GM12864 (cell line): ENCODE measurements at regions not wholly inside any gene's neighbourhood (a gene's known extent, or its start where the extent isn't known, plus 50 kb on each side); places are given as distances from the start of the nearest gene placed in this dataset.
A peak's percentile ranks its signal among the peaks of the same experiment; 100 is the strongest.
"Not testable (repeated sequence)": the region's sequence is repeated elsewhere in the genome, so short reads cannot be mapped to it uniquely, and the experiment has no call there.

Experiments used
- DNase-seq: peaks from one replicate; pipeline ENCODE4 v3.0.0-alpha.2; 2011; ENCODE audit warnings: low read depth
- H3K4me3 ChIP-seq: 2 replicates; pipeline ENCODE4 v1.5.1; 2011; ENCODE audit warnings: mild to moderate bottlenecking, low read depth, low read length, control low read depth
- TF ChIP-seq, protein P1 (sequence below): IDR thresholded peaks from 2 replicates; pipeline ENCODE4 v1.5.1; 2011; ENCODE audit warnings: low read depth, mild to moderate bottlenecking, moderate library complexity, low read length, control low read depth, inconsistent platforms; ENCODE audit errors: missing control alignments

DNA sequence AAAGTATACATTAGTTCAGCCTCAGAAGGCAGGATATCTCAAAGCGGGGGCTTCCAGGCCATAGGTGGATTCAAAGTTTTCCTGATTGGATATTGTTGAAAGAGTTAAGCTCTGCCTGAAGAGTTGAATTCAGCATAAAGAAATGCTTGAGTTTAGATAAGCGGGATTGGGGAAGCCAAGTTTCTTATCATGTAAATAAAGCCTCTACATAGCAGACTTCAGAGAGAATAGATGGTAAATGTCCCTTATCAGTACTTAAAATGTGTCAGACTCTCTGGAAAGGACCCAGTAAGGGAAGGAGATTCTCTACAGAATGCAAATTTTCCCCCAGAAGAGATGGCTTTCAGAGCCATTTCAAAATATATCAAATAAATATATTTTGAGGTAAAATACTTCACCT lies 423.5 kb downstream of the SHISA9 start:
- TF ChIP-seq, protein P1, sequence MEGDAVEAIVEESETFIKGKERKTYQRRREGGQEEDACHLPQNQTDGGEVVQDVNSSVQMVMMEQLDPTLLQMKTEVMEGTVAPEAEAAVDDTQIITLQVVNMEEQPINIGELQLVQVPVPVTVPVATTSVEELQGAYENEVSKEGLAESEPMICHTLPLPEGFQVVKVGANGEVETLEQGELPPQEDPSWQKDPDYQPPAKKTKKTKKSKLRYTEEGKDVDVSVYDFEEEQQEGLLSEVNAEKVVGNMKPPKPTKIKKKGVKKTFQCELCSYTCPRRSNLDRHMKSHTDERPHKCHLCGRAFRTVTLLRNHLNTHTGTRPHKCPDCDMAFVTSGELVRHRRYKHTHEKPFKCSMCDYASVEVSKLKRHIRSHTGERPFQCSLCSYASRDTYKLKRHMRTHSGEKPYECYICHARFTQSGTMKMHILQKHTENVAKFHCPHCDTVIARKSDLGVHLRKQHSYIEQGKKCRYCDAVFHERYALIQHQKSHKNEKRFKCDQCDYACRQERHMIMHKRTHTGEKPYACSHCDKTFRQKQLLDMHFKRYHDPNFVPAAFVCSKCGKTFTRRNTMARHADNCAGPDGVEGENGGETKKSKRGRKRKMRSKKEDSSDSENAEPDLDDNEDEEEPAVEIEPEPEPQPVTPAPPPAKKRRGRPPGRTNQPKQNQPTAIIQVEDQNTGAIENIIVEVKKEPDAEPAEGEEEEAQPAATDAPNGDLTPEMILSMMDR = no peak
- no peak for DNase-seq
- H3K4me3 ChIP-seq = no peak overlapping the region

DNA sequence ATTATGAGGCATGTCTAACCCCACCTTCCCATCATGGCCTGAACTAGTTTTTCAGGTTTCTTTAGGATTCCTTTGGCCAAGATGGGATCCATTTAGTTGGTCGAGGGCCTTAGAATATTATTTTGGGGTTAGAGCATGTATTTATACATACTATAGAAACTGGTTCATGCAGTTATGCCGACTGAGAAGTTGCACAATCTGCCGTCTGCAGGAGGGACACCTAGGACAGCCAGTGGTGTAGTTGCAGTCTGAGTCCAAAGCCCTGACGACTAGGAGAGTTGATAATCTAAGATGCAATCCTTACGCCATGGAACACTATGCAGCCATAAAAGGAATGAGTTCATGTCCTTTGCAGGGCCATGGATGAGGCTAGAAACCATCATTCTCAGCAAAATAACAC lies 424.0 kb downstream of the SHISA9 start:
- DNase-seq = no peak
- H3K4me3 ChIP-seq = no peak overlapping the region
- TF ChIP-seq, protein P1 = no peak

DNA sequence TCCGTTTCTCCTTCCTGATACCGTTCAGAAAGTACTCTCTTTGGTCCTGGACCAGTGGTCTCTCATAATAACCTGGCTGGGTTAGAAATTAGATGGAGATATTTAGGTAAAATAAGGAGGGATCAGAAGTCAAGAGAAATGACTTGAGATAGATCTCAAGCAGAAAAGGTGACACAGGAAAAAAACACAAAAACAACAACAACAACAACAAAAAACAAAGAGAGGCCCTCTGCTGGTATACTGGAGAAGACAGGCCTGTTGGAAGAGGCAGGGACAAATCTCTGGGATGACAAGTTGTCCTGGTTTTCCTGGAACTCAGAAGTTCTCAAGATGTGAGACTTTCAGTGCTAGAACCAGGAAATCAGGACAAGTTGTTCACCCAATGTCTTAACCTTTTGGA lies 430.5 kb downstream of the SHISA9 start:
- TF ChIP-seq, protein P1 = peak; percentile 15
- no peak overlapping the region for H3K4me3 ChIP-seq
- no peak for DNase-seq

DNA sequence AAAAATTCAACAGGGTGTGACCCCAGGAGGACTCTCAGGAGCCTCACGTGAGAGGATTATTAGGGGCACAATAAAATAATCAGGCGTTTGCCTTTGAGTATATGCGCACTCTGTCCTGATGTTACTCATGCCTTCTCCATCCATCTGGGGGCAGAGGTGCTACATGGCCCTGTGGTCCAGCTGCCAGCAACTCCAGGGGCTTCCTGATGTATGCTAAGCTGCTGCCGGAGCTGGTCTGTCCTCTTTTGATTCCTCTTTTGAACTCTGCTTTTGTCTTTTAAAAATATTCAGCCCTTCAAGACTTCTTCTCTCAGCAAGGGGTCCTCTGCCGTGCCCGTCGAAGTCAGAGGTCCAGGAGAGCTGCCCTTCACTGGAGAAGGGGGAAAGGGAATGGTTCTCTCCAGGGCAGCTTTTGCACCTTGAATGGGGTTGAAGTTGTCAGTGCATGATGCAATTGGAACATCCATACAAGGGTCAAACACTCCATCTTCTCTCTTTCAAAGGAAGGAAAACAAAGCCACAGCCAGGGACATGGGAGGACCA lies 431.4 kb downstream of the SHISA9 start:
- no peak for DNase-seq
- H3K4me3 ChIP-seq = no peak overlapping the region
- TF ChIP-seq, protein P1 = no peak

DNA sequence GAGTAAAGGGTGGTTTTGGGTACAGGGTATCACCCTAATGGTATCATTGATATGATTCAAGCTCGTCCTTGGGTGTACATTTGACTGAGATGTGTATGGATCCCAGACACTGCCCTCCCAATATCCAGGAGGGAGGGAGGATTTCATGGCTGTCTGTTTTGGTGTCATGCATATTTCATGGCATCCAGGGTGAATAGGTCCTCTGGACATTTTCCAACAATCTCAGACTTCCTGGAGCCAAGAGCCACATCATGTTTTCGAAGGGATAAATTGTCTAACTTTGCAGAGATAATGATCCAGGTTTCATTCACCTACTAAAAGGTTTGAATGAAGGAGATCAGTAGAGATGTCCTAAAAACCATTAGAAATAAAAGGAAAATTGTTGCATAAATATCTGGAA lies 431.9 kb downstream of the SHISA9 start:
- TF ChIP-seq, protein P1 = no peak
- DNase-seq = no peak
- H3K4me3 ChIP-seq = no peak overlapping the region

DNA sequence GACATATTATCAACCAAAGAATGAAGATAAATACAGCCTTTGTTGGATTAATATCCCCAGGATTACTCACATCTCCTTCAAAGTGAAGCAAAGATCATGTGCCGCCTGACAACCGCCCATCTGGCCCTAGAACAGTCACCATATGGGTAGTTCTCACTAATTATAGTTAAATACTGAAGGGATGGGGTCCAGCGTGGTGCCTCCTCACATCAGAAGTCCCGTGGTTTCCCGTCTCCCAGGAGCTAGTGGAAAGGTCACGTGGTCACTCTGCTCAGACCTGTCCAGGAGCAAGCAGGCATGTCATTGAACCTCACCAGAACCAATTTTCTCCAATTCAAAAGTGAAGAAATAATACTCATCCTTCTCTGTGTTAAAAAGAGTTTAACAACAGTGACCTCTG lies 434.5 kb downstream of the SHISA9 start:
- DNase-seq = no peak
- H3K4me3 ChIP-seq = no peak overlapping the region
- TF ChIP-seq, protein P1 = no peak

DNA sequence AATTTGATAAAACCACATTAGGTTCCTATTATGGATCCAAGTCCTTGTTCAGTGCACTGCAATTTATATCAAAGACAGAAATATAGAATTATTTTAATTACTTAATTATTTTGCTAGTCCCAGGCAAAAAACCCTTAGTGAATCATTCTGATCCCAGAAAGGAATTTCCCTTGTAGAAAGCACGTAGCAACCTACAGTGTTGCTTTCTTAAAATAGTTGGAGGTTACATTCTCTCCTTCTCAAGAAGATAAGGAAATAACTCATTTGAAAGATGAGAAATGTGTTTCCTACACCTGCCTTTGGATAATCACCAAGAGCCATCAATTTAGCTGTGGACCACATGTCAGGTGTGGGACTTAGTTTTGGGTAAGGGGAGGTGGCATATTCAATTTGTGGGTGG lies 434.9 kb downstream of the SHISA9 start:
- no peak for DNase-seq
- H3K4me3 ChIP-seq = no peak overlapping the region
- TF ChIP-seq, protein P1 = no peak

DNA sequence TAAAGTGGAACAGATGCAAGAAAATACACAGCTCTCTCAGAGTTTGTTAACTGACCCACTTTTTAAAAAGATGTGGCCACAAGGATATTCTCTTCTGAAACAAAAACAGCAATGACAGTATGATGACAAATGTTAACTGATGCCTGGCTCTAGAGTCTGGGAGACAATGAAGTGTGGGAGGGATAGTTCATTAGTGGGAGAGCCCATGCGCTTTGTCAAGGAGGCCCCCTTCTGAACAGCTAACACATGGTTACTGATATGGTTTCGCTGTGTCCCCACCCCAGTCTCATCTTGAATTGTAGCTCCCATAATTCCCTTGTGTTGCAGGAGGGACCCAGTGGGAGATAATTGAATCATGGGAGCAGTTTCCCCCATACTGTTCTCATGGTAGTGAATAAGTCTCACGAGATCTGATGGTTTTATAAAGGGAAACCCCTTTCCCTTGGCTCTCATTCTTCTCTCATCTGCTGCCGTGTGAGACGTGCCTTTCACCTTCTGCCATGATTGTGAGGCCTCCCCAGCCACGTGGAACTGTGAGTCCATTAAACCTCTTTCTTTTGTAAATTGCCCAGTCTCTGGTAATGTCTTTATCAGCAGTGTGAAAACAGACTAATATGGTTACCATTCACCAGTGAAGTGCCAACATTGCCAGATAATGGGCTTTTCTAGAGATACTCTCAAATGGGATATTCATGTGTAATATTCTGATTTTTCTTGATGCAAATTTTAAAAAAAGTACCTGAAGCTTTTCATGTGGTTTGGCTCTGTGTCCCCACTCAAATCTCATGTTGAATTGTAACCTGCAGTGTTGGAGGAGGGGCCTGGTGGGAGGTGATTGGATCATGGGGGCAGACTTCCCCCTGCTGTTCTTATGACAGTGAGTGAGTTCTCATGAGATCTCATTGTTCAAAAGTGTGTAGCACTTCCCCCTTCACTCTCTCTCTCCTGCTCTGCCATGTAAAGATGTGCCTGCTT lies 435.8 kb downstream of the SHISA9 start:
- not testable (repeated sequence) for DNase-seq, H3K4me3 ChIP-seq
